Left lung (tissue), 4 donors: ENCODE measurements at regions not wholly inside any gene's neighbourhood (a gene's known extent, or its start where the extent isn't known, plus 50 kb on each side); places are given as distances from the start of the nearest gene placed in this dataset.

Source experiments
- ATAC-seq: fragments of 200-7000 bp; cut with Tn5 transposase; one replicate; pipeline ENCODE4 v1.9.1; 2020; ENCODE audit warnings: moderate library complexity
- DNase-seq, 4 donors: peaks; one replicate each; pipeline ENCODE4 v3.0.0-alpha.2; 2013 to 2020
- H3K27ac ChIP-seq, 2 donors: fragments of 200-600 bp; sonication (generic) in 1 of 2; one replicate each; pipeline versions ENCODE4 v1.5.0 to v1.8.0; 2020 to 2021
- H3K27me3 ChIP-seq, 2 donors: fragments of 200-600 bp; sonication (generic) in 1 of 2; one replicate each; pipeline versions ENCODE4 v1.5.0 to v1.8.0; 2020 to 2021
- H3K36me3 ChIP-seq, 2 donors: fragments of 200-600 bp; sonication (generic) in 1 of 2; one replicate each; pipeline versions ENCODE4 v1.5.0 to v1.8.0; 2020 to 2021
- H3K4me1 ChIP-seq, 2 donors: fragments of 200-600 bp; one replicate each; pipeline ENCODE4 v1.8.0; 2021
- H3K4me3 ChIP-seq, 2 donors: fragments of 200-600 bp; sonication (generic) in 1 of 2; one replicate each; pipeline versions ENCODE4 v1.5.0 to v1.8.0; 2020 to 2021; ENCODE audit warnings: mild to moderate bottlenecking in 1 of 2
- H3K9me3 ChIP-seq, 2 donors: fragments of 200-600 bp; sonication (generic) in 1 of 2; one replicate each; pipeline versions ENCODE4 v1.5.0 to v1.8.0; 2020 to 2021
- CTCF ChIP-seq, 2 donors: fragments of 200-600 bp; sonication (generic) in 1 of 2; IDR thresholded peaks; one replicate each; pipeline versions ENCODE4 v1.5.0 to v1.8.0; 2021; ENCODE audit warnings: antibody characterized with exemption in 2 of 2
- intact Hi-C, 2 donors: fragments of 100-400 bp; cut with DNase I; formaldehyde crosslinking; loops; one replicate each; pipeline versions ENCODE4 v1.11.2 to v1.14.2; 2022
- donor health status: DM: no; HTN: yes; CAD: no.
- donor health status: DM: no; HTN: no; CAD: no.

GRCh38 chr13:68696907-68697306, 1410.7 kb upstream of the ATXN8OS start:
- no peak for TF ChIP-seq CTCF (IDR thresholded peaks at IDR 0.05)
- H3K27ac ChIP-seq, result no peak overlapping the region
- H3K36me3 ChIP-seq, result no peaks in the 10 kb centered on the region
- no peak overlapping the region for H3K4me3 ChIP-seq
- no peaks in the 10 kb centered on the region for H3K27me3 ChIP-seq
- H3K4me1 ChIP-seq, result no peaks in the 10 kb centered on the region
- ATAC-seq, result no peak
- DNase-seq, result no peak
- no peaks in the 10 kb centered on the region for H3K9me3 ChIP-seq
- intact Hi-C loops, result no loop called here

- H3K4me3 ChIP-seq, result no peak overlapping the region
- no peaks in the 10 kb centered on the region for H3K27me3 ChIP-seq
- no peaks in the 10 kb centered on the region for H3K36me3 ChIP-seq
- no peaks in the 10 kb centered on the region for H3K4me1 ChIP-seq
- ATAC-seq (no peak), DNase-seq (no peak)
- no peak for TF ChIP-seq CTCF (IDR thresholded peaks at IDR 0.05)
- no peak overlapping the region for H3K27ac ChIP-seq
- intact Hi-C loops, result no loop called here
- no peaks in the 10 kb centered on the region for H3K9me3 ChIP-seq
Observed at GRCh38 chr13:68692049-68692448, 1415.6 kb upstream of the ATXN8OS start.

- TF ChIP-seq CTCF (IDR thresholded peaks at IDR 0.05), result no peak
- H3K36me3 ChIP-seq, result no peaks in the 10 kb centered on the region
- H3K4me1 ChIP-seq, result no peaks in the 10 kb centered on the region
- ATAC-seq (no peak), DNase-seq (no peak)
- H3K27me3 ChIP-seq, result no peaks in the 10 kb centered on the region
- intact Hi-C loops, result no loop called here
- no peak overlapping the region for H3K4me3 ChIP-seq
- no peak overlapping the region for H3K27ac ChIP-seq
- no peaks in the 10 kb centered on the region for H3K9me3 ChIP-seq
Observed at GRCh38 chr13:68690567-68690966, 1417.1 kb upstream of the ATXN8OS start.

- ATAC-seq (no peak), DNase-seq (no peak)
- Histone ChIP-seq H3K27me3 (no peaks in the 10 kb centered on the region), H3K9me3 (no peaks in the 10 kb centered on the region), H3K4me1 (no peaks in the 10 kb centered on the region), H3K4me3 (no peak overlapping the region), H3K27ac (no peak overlapping the region), H3K36me3 (no peaks in the 10 kb centered on the region)
- intact Hi-C loops, result no loop called here
- no peak for TF ChIP-seq CTCF (IDR thresholded peaks at IDR 0.05)
Observed at GRCh38 chr13:68676513-68677115, 1431.0 kb upstream of the ATXN8OS start.

GRCh38 chr13:68675209-68675608, 1432.4 kb upstream of the ATXN8OS start:
- H3K27ac ChIP-seq, result no peak overlapping the region
- H3K4me3 ChIP-seq, result no peak overlapping the region
- no peak for TF ChIP-seq CTCF (IDR thresholded peaks at IDR 0.05)
- intact Hi-C loops, result no loop called here
- no peaks in the 10 kb centered on the region for H3K4me1 ChIP-seq
- H3K9me3 ChIP-seq, result no peaks in the 10 kb centered on the region
- no peaks in the 10 kb centered on the region for H3K27me3 ChIP-seq
- ATAC-seq, result no peak
- no peak for DNase-seq
- H3K36me3 ChIP-seq, result no peaks in the 10 kb centered on the region
